KMS-11 (cell line): ENCODE measurements at regions not wholly inside any gene's neighbourhood (a gene's known extent, or its start where the extent isn't known, plus 50 kb on each side); places are given as distances from the start of the nearest gene placed in this dataset.

ENCODE experiments used
- H2AFZ ChIP-seq: fragments of 200-600 bp; sonication (generic); 2 replicates; pipeline ENCODE4 v1.6.1; 2016; ENCODE audit warnings: antibody characterized with exemption, mixed run types, low read depth
- H3K27ac ChIP-seq: fragments of 200-600 bp; sonication (generic); 2 replicates; pipeline ENCODE4 v1.6.1; 2016; ENCODE audit warnings: mild to moderate bottlenecking, mixed run types
- H3K27me3 ChIP-seq: fragments of 200-600 bp; sonication (generic); 2 replicates; pipeline ENCODE4 v1.6.1; 2017; ENCODE audit warnings: mild to moderate bottlenecking, low read depth, mixed run types, moderate library complexity; ENCODE audit not compliant: insufficient read depth
- H3K36me3 ChIP-seq: fragments of 200-600 bp; sonication (generic); 2 replicates; pipeline ENCODE4 v1.6.1; 2017; ENCODE audit warnings: mild to moderate bottlenecking, mixed run types; ENCODE audit not compliant: insufficient read depth
- H3K4me1 ChIP-seq: fragments of 200-600 bp; sonication (generic); 2 replicates; pipeline ENCODE4 v1.6.1; 2016; ENCODE audit warnings: mild to moderate bottlenecking, low read depth, mixed run types; ENCODE audit not compliant: poor library complexity, severe bottlenecking
- H3K4me2 ChIP-seq: fragments of 200-600 bp; sonication (generic); 2 replicates; pipeline ENCODE4 v1.7.0; 2016; ENCODE audit warnings: mild to moderate bottlenecking, mixed run types
- H3K4me3 ChIP-seq: fragments of 200-600 bp; sonication (generic); IDR thresholded peaks from 2 replicates; pipeline ENCODE4 v1.6.1; 2017; ENCODE audit warnings: low read depth, low read length, mixed read lengths; ENCODE audit not compliant: insufficient read depth
- H3K79me2 ChIP-seq: fragments of 200-600 bp; sonication (generic); 2 replicates; pipeline ENCODE4 v1.6.1; 2016; ENCODE audit warnings: low read depth, mixed run types; ENCODE audit not compliant: insufficient read depth
- H3K9ac ChIP-seq: fragments of 200-600 bp; sonication (generic); 2 replicates; pipeline ENCODE4 v1.6.1; 2016; ENCODE audit warnings: mild to moderate bottlenecking, mixed run types
- H4K20me1 ChIP-seq: fragments of 200-600 bp; sonication (generic); 2 replicates; pipeline ENCODE4 v1.6.1; 2016; ENCODE audit warnings: mild to moderate bottlenecking, mixed run types; ENCODE audit not compliant: insufficient read depth
- TF ChIP-seq, protein P1 (sequence below): fragments of 200-600 bp; sonication (generic); conservative IDR thresholded peaks from 2 replicates; pipeline ENCODE4 v1.6.1; 2017; ENCODE audit warnings: low read depth, mild to moderate bottlenecking, antibody characterized with exemption, low read length, moderate library complexity, mixed read lengths

GRCh38 chr1:208524925-208525324, 280.7 kb upstream of the PLXNA2 start:
- no peak overlapping the region for H3K4me3 ChIP-seq
- no peak overlapping the region for H2AFZ ChIP-seq
- no peaks in the 10 kb centered on the region for H3K27me3 ChIP-seq
- no peak overlapping the region for H3K4me2 ChIP-seq
- no peak overlapping the region for H3K9ac ChIP-seq
- no peaks in the 10 kb centered on the region for H4K20me1 ChIP-seq
- TF ChIP-seq, protein P1, sequence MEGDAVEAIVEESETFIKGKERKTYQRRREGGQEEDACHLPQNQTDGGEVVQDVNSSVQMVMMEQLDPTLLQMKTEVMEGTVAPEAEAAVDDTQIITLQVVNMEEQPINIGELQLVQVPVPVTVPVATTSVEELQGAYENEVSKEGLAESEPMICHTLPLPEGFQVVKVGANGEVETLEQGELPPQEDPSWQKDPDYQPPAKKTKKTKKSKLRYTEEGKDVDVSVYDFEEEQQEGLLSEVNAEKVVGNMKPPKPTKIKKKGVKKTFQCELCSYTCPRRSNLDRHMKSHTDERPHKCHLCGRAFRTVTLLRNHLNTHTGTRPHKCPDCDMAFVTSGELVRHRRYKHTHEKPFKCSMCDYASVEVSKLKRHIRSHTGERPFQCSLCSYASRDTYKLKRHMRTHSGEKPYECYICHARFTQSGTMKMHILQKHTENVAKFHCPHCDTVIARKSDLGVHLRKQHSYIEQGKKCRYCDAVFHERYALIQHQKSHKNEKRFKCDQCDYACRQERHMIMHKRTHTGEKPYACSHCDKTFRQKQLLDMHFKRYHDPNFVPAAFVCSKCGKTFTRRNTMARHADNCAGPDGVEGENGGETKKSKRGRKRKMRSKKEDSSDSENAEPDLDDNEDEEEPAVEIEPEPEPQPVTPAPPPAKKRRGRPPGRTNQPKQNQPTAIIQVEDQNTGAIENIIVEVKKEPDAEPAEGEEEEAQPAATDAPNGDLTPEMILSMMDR = no peak
- H3K79me2 ChIP-seq = no peaks in the 10 kb centered on the region
- no peak overlapping the region for H3K27ac ChIP-seq
- no peaks in the 10 kb centered on the region for H3K36me3 ChIP-seq
- H3K4me1 ChIP-seq = no peaks in the 10 kb centered on the region

DNA sequence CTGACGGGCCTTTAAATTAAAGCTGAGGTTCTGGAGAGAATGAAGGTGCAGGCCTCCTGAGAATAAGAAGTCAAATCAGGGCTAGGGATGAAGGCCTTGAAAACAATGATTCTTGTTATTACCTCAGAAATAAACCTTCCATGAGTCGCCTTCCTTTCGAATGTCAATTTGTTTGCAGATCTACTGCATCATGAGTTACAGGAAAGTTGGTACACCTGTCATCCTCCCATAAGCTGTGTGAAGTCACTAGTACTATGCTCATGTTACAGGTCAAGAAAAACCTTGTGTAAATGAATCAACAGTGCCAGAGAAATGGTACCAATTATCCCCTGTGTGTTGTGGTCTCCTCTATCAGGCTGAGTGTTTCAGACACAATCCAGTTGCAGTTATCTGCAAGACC, 281.2 kb upstream of the PLXNA2 start:
- TF ChIP-seq, protein P1 = no peak
- Histone ChIP-seq H3K4me1 (no peaks in the 10 kb centered on the region), H3K27ac (no peak overlapping the region), H2AFZ (no peak overlapping the region), H3K4me3 (no peak overlapping the region), H3K36me3 (no peaks in the 10 kb centered on the region), H4K20me1 (no peaks in the 10 kb centered on the region), H3K4me2 (no peak overlapping the region), H3K9ac (no peak overlapping the region), H3K79me2 (no peaks in the 10 kb centered on the region), H3K27me3 (no peaks in the 10 kb centered on the region)

- Histone ChIP-seq H3K4me3 (no peak overlapping the region), H3K9ac (no peak overlapping the region), H3K4me1 (no peaks in the 10 kb centered on the region), H3K27me3 (no peaks in the 10 kb centered on the region), H3K79me2 (no peaks in the 10 kb centered on the region), H3K27ac (no peak overlapping the region), H3K4me2 (no peak overlapping the region), H2AFZ (no peak overlapping the region), H4K20me1 (no peaks in the 10 kb centered on the region), H3K36me3 (no peaks in the 10 kb centered on the region)
- TF ChIP-seq, protein P1 = no peak
These were observed 282.5 kb upstream of the PLXNA2 start for GRCh38 chr1:208526613-208527125.

DNA sequence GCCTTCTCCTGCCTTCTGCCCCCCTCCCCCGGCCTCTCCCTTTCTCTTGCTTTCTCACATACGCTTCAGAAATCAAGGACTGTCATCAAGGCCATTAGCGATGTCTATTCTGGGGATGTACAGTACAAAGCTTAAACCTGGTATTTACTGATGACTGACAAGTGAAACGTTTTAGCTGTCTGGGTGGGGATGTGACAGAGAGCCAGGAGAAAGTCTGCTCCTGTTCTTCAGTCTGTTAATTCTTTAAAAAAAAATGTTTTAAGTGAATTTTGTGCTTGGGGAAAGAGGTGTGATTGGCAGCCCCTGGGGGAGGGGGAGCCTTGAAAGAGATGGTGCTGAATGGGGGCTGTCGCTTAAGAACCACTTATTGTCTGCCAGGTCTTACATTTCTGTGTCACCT, 283.0 kb upstream of the PLXNA2 start:
- H3K4me1 ChIP-seq = no peaks in the 10 kb centered on the region

More for the DNA sequence above, 283.0 kb upstream of the PLXNA2 start:
- TF ChIP-seq, protein P1 = no peak
- no peaks in the 10 kb centered on the region for H4K20me1 ChIP-seq
- no peak overlapping the region for H3K4me3 ChIP-seq
- H3K36me3 ChIP-seq = no peaks in the 10 kb centered on the region
- H2AFZ ChIP-seq = no peak overlapping the region
- H3K27ac ChIP-seq = no peak overlapping the region
- H3K79me2 ChIP-seq = no peaks in the 10 kb centered on the region
- no peak overlapping the region for H3K4me2 ChIP-seq
- no peaks in the 10 kb centered on the region for H3K27me3 ChIP-seq
- no peak overlapping the region for H3K9ac ChIP-seq
